ENCODE measurements at regions not wholly inside any gene's neighbourhood (a gene's known extent, or its start where the extent isn't known, plus 50 kb on each side); places are given as distances from the start of the nearest gene placed in this dataset.

- no peak for DNase-seq (ENCODE audit: low read depth)
Measured at GRCh38 chr15:87805117-87805820, 451.3 kb downstream of the NTRK3 start.

GRCh38 chr15:87804451-87804850, 452.1 kb downstream of the NTRK3 start:
- DNase-seq (ENCODE audit: low read depth), result no peak

- no peak for DNase-seq (ENCODE audit: low read depth)
Measured at GRCh38 chr15:87799838-87800237, 456.7 kb downstream of the NTRK3 start.

- DNase-seq (ENCODE audit: low read depth), result no peak
Measured at GRCh38 chr15:87799428-87799827, 457.1 kb downstream of the NTRK3 start.

GRCh38 chr15:87793725-87794124, 462.8 kb downstream of the NTRK3 start:
- DNase-seq (ENCODE audit: low read depth), result no peak

- no peak for DNase-seq (ENCODE audit: low read depth)
Measured at GRCh38 chr15:87792250-87793040, 464.1 kb downstream of the NTRK3 start.

GRCh38 chr15:87781959-87782625, 474.4 kb downstream of the NTRK3 start:
- DNase-seq (ENCODE audit: low read depth), result no peak

- no peak for DNase-seq (ENCODE audit: low read depth)
Measured at GRCh38 chr15:87779746-87780145, 476.8 kb downstream of the NTRK3 start.

- DNase-seq (ENCODE audit: low read depth), result no peak
Measured at GRCh38 chr15:87778358-87778757, 478.2 kb downstream of the NTRK3 start.

GRCh38 chr15:87777054-87777561, 479.4 kb downstream of the NTRK3 start:
- DNase-seq (ENCODE audit: low read depth), result peak; percentile 95

GRCh38 chr15:87767516-87767915, 489.0 kb downstream of the NTRK3 start:
- no peak for DNase-seq (ENCODE audit: low read depth)

GRCh38 chr15:87764461-87765240, 491.9 kb downstream of the NTRK3 start:
- DNase-seq (ENCODE audit: low read depth), result peak; percentile 8

- DNase-seq (ENCODE audit: low read depth), result no peak
Measured at GRCh38 chr15:87763837-87764236, 492.7 kb downstream of the NTRK3 start.

GRCh38 chr15:87761736-87762509, 494.6 kb downstream of the NTRK3 start:
- no peak for DNase-seq (ENCODE audit: low read depth)

- DNase-seq (ENCODE audit: low read depth), result no peak
Measured at GRCh38 chr15:87760547-87761314, 495.8 kb downstream of the NTRK3 start.

- no peak for DNase-seq (ENCODE audit: low read depth)
Measured at GRCh38 chr15:87758794-87759418, 497.6 kb downstream of the NTRK3 start.

- DNase-seq (ENCODE audit: low read depth), result no peak
Measured at GRCh38 chr15:87757084-87757483, 499.5 kb downstream of the NTRK3 start.

GRCh38 chr15:87756072-87756471, 500.5 kb downstream of the NTRK3 start:
- DNase-seq (ENCODE audit: low read depth), result no peak

- no peak for DNase-seq (ENCODE audit: low read depth)
Measured at GRCh38 chr15:87755226-87755625, 501.3 kb downstream of the NTRK3 start.

Measured in LHCN-M2 (cell line).